CD4-positive, alpha-beta T cell treated with Interleukin-4 for 4 hours (primary cell): ENCODE measurements at regions not wholly inside any gene's neighbourhood (a gene's known extent, or its start where the extent isn't known, plus 50 kb on each side); places are given as distances from the start of the nearest gene placed in this dataset.

Experiments used
- DNase-seq: peaks from one replicate; pipeline ENCODE4 v3.0.0-alpha.2; 2020

DNA sequence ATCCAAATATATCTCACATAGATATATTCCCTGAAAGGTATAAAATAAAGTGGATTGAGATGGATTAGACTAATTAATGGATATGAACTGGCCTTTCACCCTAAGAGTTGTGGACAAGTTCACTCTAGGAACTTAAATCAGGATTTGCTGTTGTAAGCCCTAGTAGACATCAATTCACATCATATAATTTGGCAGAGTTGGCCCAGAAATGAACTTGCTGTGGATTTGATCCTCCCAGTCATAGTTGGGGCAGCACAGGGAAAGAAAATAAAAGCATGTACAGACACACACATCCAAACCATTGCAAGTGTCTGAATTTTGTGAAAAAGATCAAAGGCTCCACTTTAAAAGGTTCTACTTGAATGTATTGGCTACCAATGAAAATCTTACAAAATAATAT is 734.7 kb upstream of the NR2F2 start:
- no peak for DNase-seq

DNA sequence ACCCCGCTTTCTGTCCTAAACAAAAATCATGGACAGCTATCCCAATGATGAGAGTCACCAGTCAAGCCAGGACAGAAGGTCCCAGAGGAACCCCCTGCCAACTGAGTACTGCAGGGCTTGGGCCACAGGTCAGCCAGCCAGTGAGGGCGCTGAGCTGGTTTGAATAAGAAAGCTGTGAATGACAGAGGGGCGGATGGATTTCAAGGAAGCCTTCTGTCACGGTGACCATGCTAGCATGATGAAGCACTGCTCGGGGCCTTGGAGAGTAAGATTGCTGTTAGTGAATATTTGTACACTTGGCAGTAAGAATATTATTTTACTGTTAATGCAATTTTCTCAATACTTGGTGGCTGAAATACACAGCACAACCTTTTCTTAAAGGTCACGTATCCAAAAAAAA is 734.0 kb upstream of the NR2F2 start:
- DNase-seq: no peak

GRCh38 chr15:95598251-95598855 is 732.1 kb upstream of the NR2F2 start:
- no peak for DNase-seq

DNA sequence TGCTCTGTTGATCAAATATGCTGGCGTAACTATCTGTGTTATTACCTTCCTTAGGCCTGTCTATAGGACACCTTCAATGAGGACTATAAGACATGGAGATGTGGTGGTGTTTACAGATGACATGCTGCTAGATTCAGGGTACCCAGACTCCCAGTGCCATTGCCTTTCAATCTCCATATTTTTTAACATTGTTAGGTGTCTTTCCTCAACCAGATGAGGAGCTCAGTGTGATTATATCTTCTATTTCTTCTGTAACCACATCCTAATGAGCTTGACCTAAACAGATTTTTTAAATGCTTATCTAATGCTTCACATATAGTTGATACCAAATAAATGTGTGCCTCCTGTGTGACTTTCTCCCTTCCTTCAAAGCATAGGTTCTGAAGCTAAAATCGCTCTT is 730.1 kb upstream of the NR2F2 start:
- DNase-seq: no peak

DNA sequence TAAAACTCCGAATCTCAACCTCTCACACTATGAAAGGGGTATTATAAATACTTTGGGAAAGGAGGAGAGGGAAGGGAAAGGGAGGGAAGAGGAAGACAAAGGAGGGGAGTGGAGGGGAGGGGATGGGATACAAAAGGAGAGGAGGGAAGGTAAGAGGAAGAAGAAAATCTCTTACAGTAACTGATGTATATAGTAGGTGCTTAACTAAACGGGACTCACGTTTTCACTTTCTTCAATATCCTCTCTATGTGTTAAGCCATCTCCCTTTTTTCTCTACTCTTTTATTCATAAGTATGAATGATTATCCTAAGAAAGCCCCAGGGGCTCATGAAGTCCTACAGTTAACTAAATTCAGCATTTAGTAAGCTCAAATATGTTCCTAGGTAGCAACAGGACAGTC is 729.6 kb upstream of the NR2F2 start:
- no peak for DNase-seq

- no peak for DNase-seq
These were observed 729.0 kb upstream of the NR2F2 start for GRCh38 chr15:95601525-95601924.

DNA sequence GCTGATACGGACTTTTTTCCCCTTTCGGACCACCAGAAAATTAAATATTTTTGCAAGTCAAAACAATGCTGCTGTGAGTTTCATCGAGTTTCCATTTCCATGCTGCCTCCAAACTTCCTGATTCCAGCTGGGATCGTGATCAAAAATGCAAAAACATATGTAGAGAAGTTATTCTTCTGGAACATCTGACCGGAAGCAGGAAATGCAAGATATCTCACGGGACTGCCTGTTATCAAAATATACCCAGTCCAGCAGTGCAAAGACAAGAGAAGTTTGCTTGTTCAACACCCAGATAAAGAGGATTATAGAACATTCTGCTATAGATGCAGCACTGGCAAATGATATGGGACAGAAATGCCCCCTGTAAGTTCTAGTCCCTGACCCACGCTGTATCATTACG is 726.7 kb upstream of the NR2F2 start:
- no peak for DNase-seq

DNA sequence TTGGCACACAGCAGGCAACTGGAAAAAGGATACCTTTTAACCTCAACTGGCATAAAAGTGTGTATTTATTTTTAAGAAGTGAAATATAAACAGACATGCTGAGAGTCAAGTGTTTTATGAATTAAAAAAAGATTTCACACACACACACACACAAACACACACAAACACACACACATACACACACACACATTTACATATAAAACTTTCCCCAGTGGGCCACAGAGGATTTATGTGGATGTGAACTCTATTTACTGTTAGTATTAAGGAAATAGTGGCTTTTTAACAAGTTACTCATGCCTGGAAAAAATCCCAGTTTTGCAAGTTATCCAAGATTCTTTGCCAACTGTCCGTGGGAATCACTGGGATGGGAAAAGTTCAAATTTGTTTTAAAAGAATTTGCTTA is 725.9 kb upstream of the NR2F2 start:
- DNase-seq: no peak

DNA sequence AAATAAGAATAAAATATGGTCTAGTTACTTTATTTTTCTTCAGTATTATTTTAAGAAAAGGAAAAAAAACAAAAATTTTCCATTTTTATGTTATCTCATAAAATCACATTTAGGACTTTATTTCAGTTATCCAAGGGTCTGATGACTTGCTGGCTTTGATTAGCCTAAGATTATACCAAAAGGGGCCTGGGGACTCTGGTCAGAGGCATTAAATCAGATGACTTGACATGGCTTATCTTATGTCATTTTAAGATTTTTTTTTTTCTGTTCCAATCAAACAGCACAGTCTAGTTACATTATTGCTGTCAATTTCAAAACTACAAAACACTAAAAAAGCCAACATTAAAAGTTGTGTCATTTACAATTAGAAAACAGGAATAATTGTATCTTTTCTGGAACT is 725.4 kb upstream of the NR2F2 start:
- DNase-seq: no peak

DNA sequence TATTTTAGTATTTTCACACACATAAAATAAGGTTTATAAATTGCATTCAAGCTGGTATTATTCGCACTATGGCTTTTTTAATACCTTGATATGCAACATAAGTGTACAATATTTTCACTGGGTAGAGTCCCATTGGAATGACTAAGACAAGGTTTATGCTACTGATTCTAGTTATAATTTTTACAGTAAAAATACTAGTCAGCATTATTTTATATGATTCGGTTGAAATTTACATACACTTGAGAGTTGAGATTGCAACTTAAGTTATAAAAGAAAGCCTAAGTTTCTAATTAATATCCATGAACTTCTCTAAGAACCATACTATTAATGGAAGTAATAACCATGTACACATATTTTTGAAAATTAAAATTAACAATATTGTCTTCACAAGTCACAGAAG is 723.9 kb upstream of the NR2F2 start:
- DNase-seq: no peak

- DNase-seq: no peak
These were observed 722.1 kb upstream of the NR2F2 start for GRCh38 chr15:95608371-95608770.

DNA sequence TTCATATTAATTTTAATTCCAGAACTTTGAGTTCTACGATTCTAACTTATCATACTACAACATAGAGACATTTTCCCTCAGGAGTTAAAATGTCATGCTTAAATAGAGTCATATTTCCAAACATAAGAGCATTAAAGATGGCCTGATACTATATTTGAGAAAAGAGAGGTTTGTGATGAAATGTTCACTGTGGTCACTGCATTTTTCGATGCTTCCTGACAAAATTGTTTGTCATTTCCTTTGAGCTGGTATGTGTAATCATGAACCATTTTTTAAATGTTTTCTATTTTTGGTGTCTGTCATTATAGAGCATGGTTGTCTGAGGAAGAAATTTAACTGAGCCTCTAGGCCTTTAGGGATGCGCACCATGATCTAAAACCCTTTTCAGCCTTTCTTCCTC is 721.4 kb upstream of the NR2F2 start:
- DNase-seq: no peak

- DNase-seq: no peak
These were observed 719.6 kb upstream of the NR2F2 start for GRCh38 chr15:95610945-95611344.

GRCh38 chr15:95615436-95615835 is 715.1 kb upstream of the NR2F2 start:
- DNase-seq: no peak

GRCh38 chr15:95616306-95616705 is 714.2 kb upstream of the NR2F2 start:
- no peak for DNase-seq

GRCh38 chr15:95620934-95621579 is 709.4 kb upstream of the NR2F2 start:
- no peak for DNase-seq

DNA sequence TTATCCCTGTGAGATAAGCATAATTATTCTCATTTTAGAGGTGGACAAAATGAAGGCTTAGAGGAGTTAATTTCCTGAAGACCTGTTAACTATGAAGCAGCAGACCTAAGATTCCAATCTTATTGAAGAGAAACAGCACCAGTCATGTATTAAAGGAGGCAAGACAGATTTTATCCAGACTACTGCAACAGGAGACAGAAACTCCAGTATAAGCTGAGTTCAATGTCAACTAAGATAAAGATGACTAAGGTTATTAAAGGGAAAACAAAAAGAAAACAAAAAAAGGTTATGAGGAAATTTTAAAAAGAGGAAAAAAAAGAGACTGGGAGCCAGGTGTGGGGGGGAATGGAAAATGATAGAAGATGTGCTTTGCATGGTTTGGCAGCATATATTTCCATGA is 707.7 kb upstream of the NR2F2 start:
- DNase-seq: no peak

DNA sequence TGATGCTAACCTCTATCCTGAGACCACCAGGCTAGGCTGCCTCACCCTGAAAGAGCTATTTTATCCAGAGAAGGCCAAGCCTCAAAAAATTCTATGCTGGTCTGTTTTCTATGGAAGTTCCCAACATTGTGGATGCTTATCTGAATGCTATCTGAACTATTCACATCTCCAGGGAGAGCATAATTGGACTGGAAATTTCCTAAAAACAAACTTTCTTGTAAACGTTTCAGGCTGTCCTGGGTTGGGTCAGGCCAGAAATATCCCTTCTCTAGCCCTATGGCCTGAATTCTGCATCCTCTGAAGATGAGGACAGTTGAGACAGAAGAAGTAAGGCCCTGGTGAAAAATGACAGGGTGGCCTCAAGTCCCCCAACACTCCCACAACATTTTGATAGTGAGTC is 706.4 kb upstream of the NR2F2 start:
- no peak for DNase-seq

- DNase-seq: no peak
These were observed 705.7 kb upstream of the NR2F2 start for GRCh38 chr15:95624616-95625361.

- DNase-seq: no peak
These were observed 703.8 kb upstream of the NR2F2 start for GRCh38 chr15:95626501-95627361.

GRCh38 chr15:95629503-95630168 is 700.9 kb upstream of the NR2F2 start:
- no peak for DNase-seq

DNA sequence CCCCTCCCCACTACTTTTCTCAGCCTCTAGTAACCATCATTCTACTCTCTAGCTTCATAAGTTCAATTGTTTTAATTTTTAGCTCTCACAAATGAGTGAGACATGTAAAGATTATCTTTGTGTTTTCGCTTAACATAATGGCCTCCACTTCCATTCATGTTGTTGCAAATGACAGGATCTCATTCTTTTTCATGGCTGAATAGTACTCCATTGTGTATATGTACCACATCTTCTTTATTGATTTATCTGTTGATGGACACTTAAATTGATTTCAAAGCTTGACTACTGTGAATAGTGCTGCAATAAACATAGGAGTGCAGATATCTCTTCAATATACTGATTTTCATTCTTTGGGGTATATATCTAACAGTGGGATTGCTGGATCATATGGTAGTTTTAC is 699.8 kb upstream of the NR2F2 start:
- DNase-seq: no peak

DNA sequence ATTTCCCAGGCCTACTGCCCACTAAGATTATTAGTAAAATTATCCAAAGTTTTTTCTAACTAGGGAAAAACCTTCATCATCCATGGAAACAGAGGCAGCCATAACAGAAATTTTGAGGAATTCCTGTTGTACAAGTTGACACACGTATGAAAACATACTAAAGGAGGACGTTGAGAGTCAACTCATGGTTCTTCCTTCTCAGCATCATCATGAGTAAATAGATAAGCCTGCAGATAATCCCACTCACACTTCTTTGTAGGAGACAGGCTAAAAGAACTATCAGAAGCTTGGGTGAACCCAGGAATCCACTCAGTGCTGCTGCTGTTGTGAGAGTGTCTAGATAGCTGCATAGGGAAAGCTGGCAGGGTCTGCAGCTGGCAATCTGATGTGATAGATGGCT is 694.8 kb upstream of the NR2F2 start:
- no peak for DNase-seq
